GM18520 (cell line): ENCODE measurements at regions not wholly inside any gene's neighbourhood (a gene's known extent, or its start where the extent isn't known, plus 50 kb on each side); places are given as distances from the start of the nearest gene placed in this dataset.

Experiments used
- ATAC-seq: cut with Tn5 transposase; IDR thresholded peaks from one replicate; pipeline ENCODE4 v1.9.1; 2021; ENCODE audit not compliant: unreplicated experiment

GRCh38 chr4:181588733-181589302, 654.4 kb upstream of the TENM3 start:
- no peak for ATAC-seq

GRCh38 chr4:181592221-181592745, 650.9 kb upstream of the TENM3 start:
- ATAC-seq, result no peak

- ATAC-seq, result no peak
Observed at GRCh38 chr4:181593703-181594102, 649.5 kb upstream of the TENM3 start.

GRCh38 chr4:181594188-181594587, 649.0 kb upstream of the TENM3 start:
- ATAC-seq, result no peak

- no peak for ATAC-seq
Observed at GRCh38 chr4:181595716-181596115, 647.5 kb upstream of the TENM3 start.

- no peak for ATAC-seq
Observed at GRCh38 chr4:181597766-181598165, 645.4 kb upstream of the TENM3 start.

- ATAC-seq, result no peak
Observed at GRCh38 chr4:181599134-181599533, 644.1 kb upstream of the TENM3 start.

GRCh38 chr4:181601103-181601502, 642.1 kb upstream of the TENM3 start:
- ATAC-seq, result no peak

GRCh38 chr4:181604546-181604945, 638.7 kb upstream of the TENM3 start:
- no peak for ATAC-seq

GRCh38 chr4:181606300-181606699, 636.9 kb upstream of the TENM3 start:
- ATAC-seq, result no peak

GRCh38 chr4:181608181-181608580, 635.0 kb upstream of the TENM3 start:
- no peak for ATAC-seq

- no peak for ATAC-seq
Observed at GRCh38 chr4:181611033-181611711, 632.0 kb upstream of the TENM3 start.

- no peak for ATAC-seq
Observed at GRCh38 chr4:181611946-181612600, 631.1 kb upstream of the TENM3 start.

- ATAC-seq, result no peak
Observed at GRCh38 chr4:181613200-181613599, 630.0 kb upstream of the TENM3 start.

- ATAC-seq, result no peak
Observed at GRCh38 chr4:181618038-181618618, 625.1 kb upstream of the TENM3 start.

GRCh38 chr4:181618896-181619295, 624.3 kb upstream of the TENM3 start:
- ATAC-seq, result no peak

GRCh38 chr4:181619651-181620050, 623.6 kb upstream of the TENM3 start:
- ATAC-seq, result no peak

GRCh38 chr4:181637186-181638105, 605.8 kb upstream of the TENM3 start:
- ATAC-seq, result no peak

GRCh38 chr4:181643466-181643865, 599.7 kb upstream of the TENM3 start:
- ATAC-seq, result no peak

GRCh38 chr4:181645489-181645888, 597.7 kb upstream of the TENM3 start:
- ATAC-seq, result no peak

GRCh38 chr4:181646864-181647263, 596.3 kb upstream of the TENM3 start:
- no peak for ATAC-seq
